GM12875 (cell line): ENCODE measurements at regions not wholly inside any gene's neighbourhood (a gene's known extent, or its start where the extent isn't known, plus 50 kb on each side); places are given as distances from the start of the nearest gene placed in this dataset.

ENCODE experiments used
- H3K4me3 ChIP-seq: one replicate; pipeline ENCODE4 v1.5.1; 2011; ENCODE audit warnings: low read depth, low read length, control low read depth
- TF ChIP-seq, protein P1 (sequence below): IDR thresholded peaks from 2 replicates; pipeline ENCODE4 v1.5.1; 2011; ENCODE audit warnings: low read depth, mild to moderate bottlenecking, control low read depth, inconsistent platforms, low read length, moderate library complexity, borderline replicate concordance; ENCODE audit not compliant: insufficient read depth

DNA sequence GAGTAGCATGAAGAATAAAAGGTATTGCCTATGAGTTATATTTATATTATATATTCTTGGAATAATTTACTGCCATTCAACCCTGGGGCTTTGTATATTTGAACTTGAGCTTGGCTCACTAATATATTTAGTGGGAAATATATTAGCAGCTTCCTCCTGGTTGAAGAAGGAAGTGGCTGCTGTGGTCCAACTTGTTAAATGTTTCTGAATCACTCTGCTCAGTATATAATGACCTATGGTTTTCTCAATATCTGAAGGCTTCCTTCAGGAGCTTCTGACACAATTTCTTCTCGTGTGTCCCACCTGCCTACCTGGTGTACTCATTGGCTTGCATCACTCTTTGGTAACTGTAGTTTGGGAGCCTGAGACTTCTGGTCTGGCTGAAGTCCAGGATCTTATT, 646.4 kb downstream of the TBC1D4 start:
- TF ChIP-seq, protein P1, sequence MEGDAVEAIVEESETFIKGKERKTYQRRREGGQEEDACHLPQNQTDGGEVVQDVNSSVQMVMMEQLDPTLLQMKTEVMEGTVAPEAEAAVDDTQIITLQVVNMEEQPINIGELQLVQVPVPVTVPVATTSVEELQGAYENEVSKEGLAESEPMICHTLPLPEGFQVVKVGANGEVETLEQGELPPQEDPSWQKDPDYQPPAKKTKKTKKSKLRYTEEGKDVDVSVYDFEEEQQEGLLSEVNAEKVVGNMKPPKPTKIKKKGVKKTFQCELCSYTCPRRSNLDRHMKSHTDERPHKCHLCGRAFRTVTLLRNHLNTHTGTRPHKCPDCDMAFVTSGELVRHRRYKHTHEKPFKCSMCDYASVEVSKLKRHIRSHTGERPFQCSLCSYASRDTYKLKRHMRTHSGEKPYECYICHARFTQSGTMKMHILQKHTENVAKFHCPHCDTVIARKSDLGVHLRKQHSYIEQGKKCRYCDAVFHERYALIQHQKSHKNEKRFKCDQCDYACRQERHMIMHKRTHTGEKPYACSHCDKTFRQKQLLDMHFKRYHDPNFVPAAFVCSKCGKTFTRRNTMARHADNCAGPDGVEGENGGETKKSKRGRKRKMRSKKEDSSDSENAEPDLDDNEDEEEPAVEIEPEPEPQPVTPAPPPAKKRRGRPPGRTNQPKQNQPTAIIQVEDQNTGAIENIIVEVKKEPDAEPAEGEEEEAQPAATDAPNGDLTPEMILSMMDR, result no peak
- H3K4me3 ChIP-seq, result no peak overlapping the region

DNA sequence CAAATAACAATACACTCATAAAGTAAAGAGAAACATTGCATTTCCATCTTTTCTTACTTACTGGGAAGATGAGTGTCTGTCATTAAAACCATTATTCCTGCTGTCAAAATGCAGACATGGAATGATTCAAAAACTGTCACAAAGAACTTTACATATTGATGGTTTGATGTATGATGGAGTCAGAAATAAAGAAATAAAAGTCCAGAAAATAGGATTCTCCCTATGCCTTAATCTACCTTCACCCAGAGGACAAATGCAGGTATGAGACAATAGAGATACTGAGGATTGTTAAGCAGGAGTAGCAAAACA, 656.1 kb downstream of the TBC1D4 start:
- H3K4me3 ChIP-seq, result no peak overlapping the region
- TF ChIP-seq, protein P1, result no peak

DNA sequence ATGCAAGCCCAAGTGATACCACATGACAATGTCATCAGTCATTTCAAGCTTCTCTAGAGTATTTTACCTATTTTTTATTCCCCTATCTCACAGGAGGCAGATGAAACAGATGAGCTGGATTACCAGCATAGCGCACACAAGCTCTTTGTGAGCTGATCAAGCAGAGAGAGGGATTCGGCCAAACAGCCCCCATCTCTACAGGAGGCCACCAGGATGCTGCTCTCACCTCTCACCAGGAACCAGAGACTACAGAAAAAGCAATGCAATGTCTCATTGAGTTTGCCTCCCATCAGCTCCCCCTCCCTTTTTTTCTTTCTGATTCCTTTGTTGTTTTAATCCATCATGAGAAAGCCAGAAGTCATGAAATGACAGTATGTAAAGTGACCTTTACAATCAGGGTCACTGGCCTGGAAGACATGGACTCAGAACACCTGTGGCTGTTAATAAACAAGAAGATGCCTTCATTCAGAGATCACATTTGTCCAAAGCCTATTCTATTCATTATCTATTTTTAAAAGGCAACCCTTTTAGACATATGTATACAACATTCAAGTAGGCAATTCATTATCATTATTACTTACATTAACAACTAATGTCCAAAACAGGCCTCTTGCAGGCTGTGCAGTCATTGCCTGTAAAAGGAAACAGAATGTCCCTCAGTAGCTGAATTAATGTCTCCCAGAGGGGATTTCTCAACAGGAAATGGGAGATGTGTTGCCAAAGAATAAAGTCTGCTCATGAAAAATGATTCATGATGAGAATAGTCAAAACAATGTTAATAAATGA, 656.6 kb downstream of the TBC1D4 start:
- no peak overlapping the region for H3K4me3 ChIP-seq
- TF ChIP-seq, protein P1, result no peak

DNA sequence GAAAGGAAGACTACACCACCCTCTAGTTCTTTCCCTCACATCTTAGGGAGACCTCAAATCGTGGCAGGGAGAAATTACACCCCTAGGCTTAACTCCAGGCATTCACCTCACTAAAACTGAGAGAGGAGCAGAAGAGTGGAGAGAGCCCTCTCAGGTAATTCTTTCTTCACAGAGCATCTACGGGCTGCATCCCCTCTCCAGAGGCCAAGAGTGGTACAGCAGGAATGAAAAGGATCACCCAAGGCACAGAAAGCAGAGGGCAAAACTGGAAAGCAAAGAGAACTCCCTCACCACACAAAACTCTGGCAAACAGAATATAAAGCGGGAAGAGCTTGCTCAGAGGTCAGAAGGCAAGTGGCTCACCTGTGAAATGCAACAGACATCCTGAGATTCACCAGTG, 661.2 kb downstream of the TBC1D4 start:
- TF ChIP-seq, protein P1, result no peak
- no peak overlapping the region for H3K4me3 ChIP-seq

DNA sequence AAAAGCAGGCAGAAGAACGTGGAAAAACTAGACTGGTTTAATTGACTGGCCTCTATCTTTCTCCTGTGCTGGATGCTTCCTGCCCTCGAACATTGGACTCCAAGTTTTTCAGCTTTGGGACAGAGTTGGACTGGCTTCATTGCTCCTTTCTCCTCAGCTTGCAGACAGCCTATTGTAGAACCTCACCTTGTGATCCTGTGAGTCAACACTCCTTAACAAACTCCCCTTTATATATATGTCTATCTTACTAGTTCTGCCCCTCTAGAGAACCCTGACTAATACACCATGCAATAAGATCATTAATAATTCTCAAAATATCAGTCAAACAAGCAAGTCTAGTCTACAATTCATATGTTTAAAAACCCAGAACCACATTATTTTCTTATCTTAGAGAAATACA, 662.4 kb downstream of the TBC1D4 start:
- H3K4me3 ChIP-seq, result no peak overlapping the region
- TF ChIP-seq, protein P1, result no peak

DNA sequence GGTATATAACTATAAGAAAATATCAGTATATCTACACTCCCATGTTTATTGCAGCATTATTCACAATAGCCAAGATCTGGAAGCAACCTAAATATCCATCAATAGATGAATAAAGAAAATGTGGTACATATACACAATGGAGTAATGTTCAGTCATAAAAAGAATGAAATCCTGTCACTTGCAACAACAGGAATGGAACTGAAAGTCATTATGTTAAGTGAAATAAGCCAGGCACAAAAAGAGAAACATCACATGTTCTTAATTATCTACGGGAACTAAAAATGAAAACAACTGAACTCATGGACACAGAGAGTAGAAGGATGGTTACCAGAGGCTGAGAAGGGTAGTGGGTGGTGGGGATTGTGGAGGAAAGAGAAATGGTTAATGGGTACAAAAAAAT, 665.2 kb downstream of the TBC1D4 start:
- no peak overlapping the region for H3K4me3 ChIP-seq

DNA sequence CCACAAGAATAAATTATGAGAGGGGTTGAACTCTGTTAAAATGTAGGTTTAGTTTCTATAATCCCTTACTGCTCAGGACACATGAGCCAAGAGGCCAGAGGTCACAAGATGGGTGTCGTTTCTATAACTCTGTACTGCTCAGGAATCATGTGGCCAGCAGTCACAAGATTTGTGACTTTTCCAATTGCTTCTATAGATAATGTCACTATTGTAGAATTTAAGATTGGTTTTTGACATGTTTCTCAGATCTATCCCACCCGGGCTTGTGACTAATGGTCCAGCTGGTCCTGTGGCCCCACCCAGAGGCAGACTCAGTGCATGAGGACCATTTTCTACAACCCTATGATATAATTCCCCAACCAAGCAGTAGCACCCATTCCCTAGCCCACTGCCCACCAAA, 662.0 kb upstream of the KLF12 start:
- TF ChIP-seq, protein P1, result no peak
- H3K4me3 ChIP-seq, result no peak overlapping the region

More for the DNA sequence above, 665.2 kb downstream of the TBC1D4 start:
- TF ChIP-seq, protein P1, result no peak
